Activated naive CD8-positive, alpha-beta T cell treated with anti-CD3 and anti-CD28 coated beads, Interleukin-2, amount 50 U/mL, for 24 hours (primary cell): ENCODE measurements at regions not wholly inside any gene's neighbourhood (a gene's known extent, or its start where the extent isn't known, plus 50 kb on each side); places are given as distances from the start of the nearest gene placed in this dataset.
"Not testable (repeated sequence)": the region's sequence is repeated elsewhere in the genome, so short reads cannot be mapped to it uniquely, and the experiment has no call there.

Source experiments
- ATAC-seq: fragments of 150-1000 bp; cut with Tn5 transposase; one replicate; pipeline ENCODE4 v1.10.0; 2021
- DNase-seq: peaks from one replicate; pipeline ENCODE4 v3.0.0; 2021
- H3K27ac Mint-ChIP-seq: one replicate; pipeline ENCODE4 v1.8.0; 2021; ENCODE audit warnings: mild to moderate bottlenecking, mixed read lengths
- H3K27me3 Mint-ChIP-seq: one replicate; pipeline ENCODE4 v1.8.0; 2021; ENCODE audit warnings: mixed read lengths
- H3K36me3 Mint-ChIP-seq: one replicate; pipeline ENCODE4 v1.8.0; 2021; ENCODE audit warnings: low read depth, mixed read lengths
- H3K4me1 Mint-ChIP-seq: one replicate; pipeline ENCODE4 v1.8.0; 2021; ENCODE audit warnings: mixed read lengths
- H3K4me3 Mint-ChIP-seq: one replicate; pipeline ENCODE4 v1.8.0; 2021; ENCODE audit warnings: mild to moderate bottlenecking, moderate library complexity, mixed read lengths
- H3K9me3 Mint-ChIP-seq: one replicate; pipeline ENCODE4 v1.8.0; 2021; ENCODE audit warnings: mixed read lengths

- no peaks in the 10 kb centered on the region for H3K9me3 Mint-ChIP-seq
- ATAC-seq, result no peak
Observed at GRCh38 chr2:194672994-194673393, 984.0 kb upstream of the SLC39A10 start.

GRCh38 chr2:194661431-194661830 is 995.6 kb upstream of the SLC39A10 start:
- H3K4me1 Mint-ChIP-seq, result no peaks in the 10 kb centered on the region
- H3K9me3 Mint-ChIP-seq, result no peaks in the 10 kb centered on the region
- H3K27me3 Mint-ChIP-seq, result no peaks in the 10 kb centered on the region
- no peaks in the 10 kb centered on the region for H3K36me3 Mint-ChIP-seq
- H3K4me3 Mint-ChIP-seq, result no peak overlapping the region
- H3K27ac Mint-ChIP-seq, result no peak overlapping the region
- no peak for DNase-seq
- ATAC-seq, result no peak

More at GRCh38 chr2:194672994-194673393, 984.0 kb upstream of the SLC39A10 start:
- H3K4me3 Mint-ChIP-seq, result no peak overlapping the region
- no peaks in the 10 kb centered on the region for H3K36me3 Mint-ChIP-seq
- H3K27ac Mint-ChIP-seq, result no peak overlapping the region
- H3K4me1 Mint-ChIP-seq, result no peaks in the 10 kb centered on the region
- no peak for DNase-seq
- H3K27me3 Mint-ChIP-seq, result peaks cover 3% of the 10 kb centered on the region

- not testable (repeated sequence) for H3K9me3 Mint-ChIP-seq, H3K4me3 Mint-ChIP-seq, H3K27me3 Mint-ChIP-seq, DNase-seq, H3K36me3 Mint-ChIP-seq, H3K4me1 Mint-ChIP-seq, H3K27ac Mint-ChIP-seq, ATAC-seq
Observed at GRCh38 chr2:194639057-194639456, 1018.0 kb upstream of the SLC39A10 start.

GRCh38 chr2:194621945-194622344 is 1035.1 kb upstream of the SLC39A10 start:
- no peaks in the 10 kb centered on the region for H3K9me3 Mint-ChIP-seq
- H3K27ac Mint-ChIP-seq, result no peak overlapping the region
- DNase-seq (no peak), ATAC-seq (no peak)
- H3K27me3 Mint-ChIP-seq, result no peaks in the 10 kb centered on the region
- H3K4me1 Mint-ChIP-seq, result no peaks in the 10 kb centered on the region
- no peak overlapping the region for H3K4me3 Mint-ChIP-seq
- no peaks in the 10 kb centered on the region for H3K36me3 Mint-ChIP-seq

GRCh38 chr2:194619366-194619765 is 1037.7 kb upstream of the SLC39A10 start:
- Mint-ChIP-seq H3K36me3 (no peaks in the 10 kb centered on the region), H3K4me3 (no peak overlapping the region), H3K4me1 (no peaks in the 10 kb centered on the region), H3K9me3 (no peaks in the 10 kb centered on the region), H3K27me3 (no peaks in the 10 kb centered on the region), H3K27ac (no peak overlapping the region)
- no peak for DNase-seq
- no peak for ATAC-seq

GRCh38 chr2:194618432-194618831 is 1038.6 kb upstream of the SLC39A10 start:
- Mint-ChIP-seq H3K4me3 (no peak overlapping the region), H3K4me1 (no peaks in the 10 kb centered on the region), H3K9me3 (no peaks in the 10 kb centered on the region), H3K27ac (no peak overlapping the region), H3K27me3 (no peaks in the 10 kb centered on the region), H3K36me3 (no peaks in the 10 kb centered on the region)
- ATAC-seq, result no peak
- DNase-seq, result no peak

GRCh38 chr2:194616334-194616733 is 1040.7 kb upstream of the SLC39A10 start:
- H3K4me3 Mint-ChIP-seq, result no peak overlapping the region
- no peak for DNase-seq
- H3K27ac Mint-ChIP-seq, result no peak overlapping the region
- peaks cover 5% of the 10 kb centered on the region for H3K9me3 Mint-ChIP-seq
- no peak for ATAC-seq
- H3K36me3 Mint-ChIP-seq, result no peaks in the 10 kb centered on the region
- no peaks in the 10 kb centered on the region for H3K4me1 Mint-ChIP-seq
- no peaks in the 10 kb centered on the region for H3K27me3 Mint-ChIP-seq

- Mint-ChIP-seq H3K9me3 (peaks cover 14% of the 10 kb centered on the region), H3K27me3 (no peaks in the 10 kb centered on the region), H3K27ac (no peak overlapping the region), H3K4me3 (no peak overlapping the region), H3K4me1 (no peaks in the 10 kb centered on the region), H3K36me3 (no peaks in the 10 kb centered on the region)
- DNase-seq (no peak), ATAC-seq (no peak)
Observed at GRCh38 chr2:194610297-194610696, 1046.7 kb upstream of the SLC39A10 start.

- H3K27me3 Mint-ChIP-seq, result no peaks in the 10 kb centered on the region
- peaks cover 19% of the 10 kb centered on the region for H3K9me3 Mint-ChIP-seq
- H3K4me1 Mint-ChIP-seq, result no peaks in the 10 kb centered on the region
- H3K36me3 Mint-ChIP-seq, result no peaks in the 10 kb centered on the region
- no peak overlapping the region for H3K4me3 Mint-ChIP-seq
- DNase-seq, result no peak
- no peak overlapping the region for H3K27ac Mint-ChIP-seq
- no peak for ATAC-seq
Observed at GRCh38 chr2:194603429-194603828, 1053.6 kb upstream of the SLC39A10 start.

GRCh38 chr2:194602750-194603149 is 1054.3 kb upstream of the SLC39A10 start:
- Mint-ChIP-seq H3K27me3 (no peaks in the 10 kb centered on the region), H3K4me1 (no peaks in the 10 kb centered on the region), H3K36me3 (no peaks in the 10 kb centered on the region), H3K27ac (no peak overlapping the region), H3K9me3 (peaks cover 19% of the 10 kb centered on the region), H3K4me3 (no peak overlapping the region)
- ATAC-seq (no peak), DNase-seq (no peak)

- Mint-ChIP-seq H3K27ac (no peak overlapping the region), H3K36me3 (no peaks in the 10 kb centered on the region), H3K9me3 (no peaks in the 10 kb centered on the region), H3K4me3 (no peak overlapping the region), H3K4me1 (no peaks in the 10 kb centered on the region), H3K27me3 (no peaks in the 10 kb centered on the region)
- ATAC-seq (no peak), DNase-seq (no peak)
Observed at GRCh38 chr2:194591192-194591591, 1065.8 kb upstream of the SLC39A10 start.

- no peak overlapping the region for H3K27ac Mint-ChIP-seq
- ATAC-seq, result no peak
Observed at GRCh38 chr2:194587739-194588270, 1069.2 kb upstream of the SLC39A10 start.

GRCh38 chr2:194567661-194568017 is 1089.4 kb upstream of the SLC39A10 start:
- no peaks in the 10 kb centered on the region for H3K9me3 Mint-ChIP-seq
- no peak overlapping the region for H3K27ac Mint-ChIP-seq

More at GRCh38 chr2:194587739-194588270, 1069.2 kb upstream of the SLC39A10 start:
- H3K4me1 Mint-ChIP-seq, result no peaks in the 10 kb centered on the region
- no peaks in the 10 kb centered on the region for H3K9me3 Mint-ChIP-seq
- no peak for DNase-seq
- no peak overlapping the region for H3K4me3 Mint-ChIP-seq
- H3K27me3 Mint-ChIP-seq, result no peaks in the 10 kb centered on the region
- no peaks in the 10 kb centered on the region for H3K36me3 Mint-ChIP-seq

GRCh38 chr2:194566907-194567660 is 1089.9 kb upstream of the SLC39A10 start:
- ATAC-seq (no peak), DNase-seq (no peak)
- Mint-ChIP-seq H3K27ac (no peak overlapping the region), H3K4me3 (no peak overlapping the region), H3K4me1 (no peaks in the 10 kb centered on the region), H3K27me3 (no peaks in the 10 kb centered on the region), H3K9me3 (no peaks in the 10 kb centered on the region), H3K36me3 (no peaks in the 10 kb centered on the region)

More at GRCh38 chr2:194567661-194568017, 1089.4 kb upstream of the SLC39A10 start:
- Mint-ChIP-seq H3K4me1 (no peaks in the 10 kb centered on the region), H3K27me3 (no peaks in the 10 kb centered on the region), H3K36me3 (no peaks in the 10 kb centered on the region), H3K4me3 (no peak overlapping the region)
- no peak for ATAC-seq
- DNase-seq, result no peak

- Mint-ChIP-seq H3K4me1 (no peaks in the 10 kb centered on the region), H3K36me3 (no peaks in the 10 kb centered on the region), H3K27me3 (no peaks in the 10 kb centered on the region), H3K4me3 (no peak overlapping the region), H3K9me3 (no peaks in the 10 kb centered on the region), H3K27ac (no peak overlapping the region)
- DNase-seq (no peak), ATAC-seq (no peak)
Observed at GRCh38 chr2:194564422-194564821, 1092.6 kb upstream of the SLC39A10 start.
